Natural killer cell (primary cell): ENCODE measurements at regions not wholly inside any gene's neighbourhood (a gene's known extent, or its start where the extent isn't known, plus 50 kb on each side); places are given as distances from the start of the nearest gene placed in this dataset.

Experiments
- ATAC-seq, 3 donors: fragments of 150-1000 bp in 2 of 3; fragments of 200-7000 bp in 1 of 3; cut with Tn5 transposase; 1 replicate in 1 of 3; 2 replicates in 2 of 3; pipeline ENCODE4 v1.10.0; 2021; ENCODE audit warnings: mild to moderate bottlenecking in 2 of 3, moderate library complexity in 2 of 3
- DNase-seq, 2 donors: peaks; one replicate each; pipeline versions ENCODE4 v3.0.0 to v3.0.0-alpha.2; 2013 to 2021; ENCODE audit warnings: mixed read lengths in 1 of 2
- H3K27ac ChIP-seq: one replicate; pipeline ENCODE4 v1.5.1; 2013; ENCODE audit warnings: mild to moderate bottlenecking, low read length
- H3K27me3 ChIP-seq: one replicate; pipeline ENCODE4 v1.6.1; 2013; ENCODE audit warnings: low read length; ENCODE audit not compliant: control insufficient read depth, insufficient read depth
- H3K36me3 ChIP-seq: one replicate; pipeline ENCODE4 v1.6.1; 2013; ENCODE audit warnings: low read length; ENCODE audit not compliant: control insufficient read depth, insufficient read depth
- H3K4me1 ChIP-seq: one replicate; pipeline ENCODE4 v1.6.1; 2013; ENCODE audit warnings: low read length; ENCODE audit not compliant: control insufficient read depth, insufficient read depth
- H3K4me3 ChIP-seq: one replicate; pipeline ENCODE4 v1.5.1; 2013; ENCODE audit warnings: low read length
- H3K9me3 ChIP-seq: one replicate; pipeline ENCODE4 v1.6.1; 2013; ENCODE audit warnings: low read length; ENCODE audit not compliant: control insufficient read depth, insufficient read depth
- H3K27ac Mint-ChIP-seq, 2 donors: one replicate each; pipeline ENCODE4 v1.8.0; 2022; ENCODE audit warnings: mild to moderate bottlenecking in 2 of 2, mixed read lengths in 2 of 2, moderate library complexity in 1 of 2
- H3K27me3 Mint-ChIP-seq, 2 donors: one replicate each; pipeline ENCODE4 v1.8.0; 2022; ENCODE audit warnings: low read depth in 2 of 2, mixed read lengths in 2 of 2
- H3K36me3 Mint-ChIP-seq: one replicate; pipeline ENCODE4 v1.8.0; 2022; ENCODE audit warnings: mixed read lengths
- H3K4me1 Mint-ChIP-seq, 2 donors: one replicate each; pipeline ENCODE4 v1.8.0; 2022; ENCODE audit warnings: mixed read lengths in 2 of 2
- H3K4me3 Mint-ChIP-seq: one replicate; pipeline ENCODE4 v1.8.0; 2022; ENCODE audit warnings: mild to moderate bottlenecking, moderate library complexity, mixed read lengths
- H3K9me3 Mint-ChIP-seq, 2 donors: one replicate each; pipeline ENCODE4 v1.8.0; 2022; ENCODE audit warnings: mixed read lengths in 2 of 2
- WGBS: methylation state at CpG from one replicate; pipeline ENCODE4 v1.1.7; 2013; ENCODE audit warnings: missing lambda C conversion rate; ENCODE audit not compliant: insufficient coverage; 5-methylcytosine and 5-hydroxymethylcytosine counted together
- intact Hi-C: fragments of 100-400 bp; cut with micrococcal nuclease; formaldehyde crosslinking; loops from one replicate; pipeline ENCODE4 v1.14.2; 2022
- TF ChIP-seq, protein P1 (sequence below): fragments of 200-600 bp; IDR thresholded peaks from one replicate; pipeline ENCODE4 v1.8.0; 2022; ENCODE audit warnings: antibody characterized with exemption

DNA sequence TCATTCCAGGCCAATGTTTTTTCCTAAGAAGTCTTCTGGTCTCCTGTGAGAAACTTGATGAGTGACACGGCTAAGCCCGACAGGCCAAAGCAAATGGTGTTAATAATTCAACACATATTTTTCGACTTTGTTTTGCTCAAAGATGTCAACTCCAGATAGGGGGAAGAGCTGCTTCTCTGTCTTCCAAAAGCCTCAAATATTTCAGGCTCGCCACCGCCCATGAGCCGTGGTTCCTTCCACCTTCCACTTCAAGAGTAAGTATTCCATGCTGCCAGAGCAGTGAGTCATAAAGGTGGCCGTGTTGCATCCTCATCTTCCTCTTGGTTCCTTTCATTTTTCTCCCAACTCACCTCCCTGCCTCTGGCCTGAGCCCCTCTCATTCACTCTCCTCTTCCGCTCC, 272.6 kb downstream of the EFNB2 start:
- Histone ChIP-seq H3K36me3 (no peaks in the 10 kb centered on the region), H3K27me3 (no peaks in the 10 kb centered on the region), H3K27ac (no peak overlapping the region), H3K4me1 (no peaks in the 10 kb centered on the region), H3K4me3 (no peak overlapping the region), H3K9me3 (peaks cover 3% of the 10 kb centered on the region)
- intact Hi-C loops, result no loop called here
- TF ChIP-seq, protein P1, sequence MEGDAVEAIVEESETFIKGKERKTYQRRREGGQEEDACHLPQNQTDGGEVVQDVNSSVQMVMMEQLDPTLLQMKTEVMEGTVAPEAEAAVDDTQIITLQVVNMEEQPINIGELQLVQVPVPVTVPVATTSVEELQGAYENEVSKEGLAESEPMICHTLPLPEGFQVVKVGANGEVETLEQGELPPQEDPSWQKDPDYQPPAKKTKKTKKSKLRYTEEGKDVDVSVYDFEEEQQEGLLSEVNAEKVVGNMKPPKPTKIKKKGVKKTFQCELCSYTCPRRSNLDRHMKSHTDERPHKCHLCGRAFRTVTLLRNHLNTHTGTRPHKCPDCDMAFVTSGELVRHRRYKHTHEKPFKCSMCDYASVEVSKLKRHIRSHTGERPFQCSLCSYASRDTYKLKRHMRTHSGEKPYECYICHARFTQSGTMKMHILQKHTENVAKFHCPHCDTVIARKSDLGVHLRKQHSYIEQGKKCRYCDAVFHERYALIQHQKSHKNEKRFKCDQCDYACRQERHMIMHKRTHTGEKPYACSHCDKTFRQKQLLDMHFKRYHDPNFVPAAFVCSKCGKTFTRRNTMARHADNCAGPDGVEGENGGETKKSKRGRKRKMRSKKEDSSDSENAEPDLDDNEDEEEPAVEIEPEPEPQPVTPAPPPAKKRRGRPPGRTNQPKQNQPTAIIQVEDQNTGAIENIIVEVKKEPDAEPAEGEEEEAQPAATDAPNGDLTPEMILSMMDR, result no peak
- Mint-ChIP-seq H3K4me3 (no peak overlapping the region), H3K9me3 (peaks cover 0 to 4% of the 10 kb centered on the region in 2 donors), H3K36me3 (no peaks in the 10 kb centered on the region), H3K27ac (no peak overlapping the region), H3K4me1 (no peaks in the 10 kb centered on the region), H3K27me3 (no peaks in the 10 kb centered on the region)
- 93% methylated on average over 8 of the region's 8 CpGs for WGBS
- no peak for ATAC-seq
- no peak for DNase-seq

- intact Hi-C loops, result no loop called here
- Mint-ChIP-seq H3K4me3 (no peak overlapping the region), H3K9me3 (peaks cover 0 to 4% of the 10 kb centered on the region in 2 donors), H3K27ac (no peak overlapping the region), H3K4me1 (no peaks in the 10 kb centered on the region), H3K27me3 (no peaks in the 10 kb centered on the region), H3K36me3 (no peaks in the 10 kb centered on the region)
- no peak for ATAC-seq
- TF ChIP-seq, protein P1, result no peak
- DNase-seq, result no peak
- Histone ChIP-seq H3K4me3 (no peak overlapping the region), H3K27ac (no peak overlapping the region), H3K36me3 (no peaks in the 10 kb centered on the region), H3K9me3 (peaks cover 3% of the 10 kb centered on the region), H3K4me1 (no peaks in the 10 kb centered on the region), H3K27me3 (no peaks in the 10 kb centered on the region)
- WGBS, result 92% methylated on average over 7 of the region's 7 CpGs
Observed at GRCh38 chr13:106261450-106261849, 274.0 kb downstream of the EFNB2 start.

DNA sequence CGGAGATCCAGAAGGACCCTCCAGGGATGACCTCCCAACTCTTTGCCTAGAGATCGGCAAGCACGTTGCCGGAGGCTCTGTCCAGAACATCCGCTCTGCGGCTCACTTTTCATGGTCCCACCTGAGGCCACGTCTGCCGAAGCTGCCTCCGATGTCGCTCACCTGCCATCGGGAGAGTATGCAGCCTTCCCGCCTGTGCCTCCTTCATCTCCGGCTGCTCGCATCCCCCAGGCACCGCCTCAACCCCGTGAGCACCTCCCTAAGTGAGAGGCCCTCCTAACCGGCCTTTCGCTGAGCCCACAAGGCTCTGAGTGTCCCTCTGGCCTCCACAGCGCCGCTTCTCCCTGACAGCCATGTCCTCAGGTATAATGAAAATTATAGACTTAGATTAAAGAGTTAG, 275.1 kb downstream of the EFNB2 start:
- Mint-ChIP-seq H3K9me3 (peaks cover 0 to 7% of the 10 kb centered on the region in 2 donors), H3K27me3 (no peaks in the 10 kb centered on the region), H3K36me3 (no peaks in the 10 kb centered on the region), H3K4me1 (no peaks in the 10 kb centered on the region), H3K27ac (no peak overlapping the region), H3K4me3 (no peak overlapping the region)
- ATAC-seq, result no peak
- no peak for DNase-seq
- intact Hi-C loops, result no loop called here
- Histone ChIP-seq H3K36me3 (no peaks in the 10 kb centered on the region), H3K9me3 (peaks cover 3% of the 10 kb centered on the region), H3K27ac (no peak overlapping the region), H3K4me1 (no peaks in the 10 kb centered on the region), H3K4me3 (no peak overlapping the region), H3K27me3 (no peaks in the 10 kb centered on the region)
- 93% methylated on average over 18 of the region's 20 CpGs for WGBS
- TF ChIP-seq, protein P1, result no peak

- 94% methylated on average over 19 of the region's 19 CpGs for WGBS
- peaks cover 0 to 7% of the 10 kb centered on the region in 2 donors for H3K9me3 Mint-ChIP-seq
- H3K27me3 Mint-ChIP-seq, result no peaks in the 10 kb centered on the region
- Histone ChIP-seq H3K4me3 (no peak overlapping the region), H3K27ac (no peak overlapping the region), H3K4me1 (no peaks in the 10 kb centered on the region), H3K27me3 (no peaks in the 10 kb centered on the region), H3K9me3 (peaks cover 3% of the 10 kb centered on the region), H3K36me3 (no peaks in the 10 kb centered on the region)
- DNase-seq, result no peak
- no peak overlapping the region for H3K27ac Mint-ChIP-seq
- H3K4me3 Mint-ChIP-seq, result no peak overlapping the region
- no peaks in the 10 kb centered on the region for H3K4me1 Mint-ChIP-seq
- H3K36me3 Mint-ChIP-seq, result no peaks in the 10 kb centered on the region
- intact Hi-C loops, result no loop called here
- ATAC-seq, result no peak
- TF ChIP-seq, protein P1, result no peak
Observed at GRCh38 chr13:106259928-106260327, 275.5 kb downstream of the EFNB2 start.
